ENCODE measurements at regions not wholly inside any gene's neighbourhood (a gene's known extent, or its start where the extent isn't known, plus 50 kb on each side); places are given as distances from the start of the nearest gene placed in this dataset.

GRCh38 chr1:208850442-208850841 is 606.3 kb upstream of the PLXNA2 start:
- TF ChIP-seq, protein P1, sequence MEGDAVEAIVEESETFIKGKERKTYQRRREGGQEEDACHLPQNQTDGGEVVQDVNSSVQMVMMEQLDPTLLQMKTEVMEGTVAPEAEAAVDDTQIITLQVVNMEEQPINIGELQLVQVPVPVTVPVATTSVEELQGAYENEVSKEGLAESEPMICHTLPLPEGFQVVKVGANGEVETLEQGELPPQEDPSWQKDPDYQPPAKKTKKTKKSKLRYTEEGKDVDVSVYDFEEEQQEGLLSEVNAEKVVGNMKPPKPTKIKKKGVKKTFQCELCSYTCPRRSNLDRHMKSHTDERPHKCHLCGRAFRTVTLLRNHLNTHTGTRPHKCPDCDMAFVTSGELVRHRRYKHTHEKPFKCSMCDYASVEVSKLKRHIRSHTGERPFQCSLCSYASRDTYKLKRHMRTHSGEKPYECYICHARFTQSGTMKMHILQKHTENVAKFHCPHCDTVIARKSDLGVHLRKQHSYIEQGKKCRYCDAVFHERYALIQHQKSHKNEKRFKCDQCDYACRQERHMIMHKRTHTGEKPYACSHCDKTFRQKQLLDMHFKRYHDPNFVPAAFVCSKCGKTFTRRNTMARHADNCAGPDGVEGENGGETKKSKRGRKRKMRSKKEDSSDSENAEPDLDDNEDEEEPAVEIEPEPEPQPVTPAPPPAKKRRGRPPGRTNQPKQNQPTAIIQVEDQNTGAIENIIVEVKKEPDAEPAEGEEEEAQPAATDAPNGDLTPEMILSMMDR (IDR thresholded peaks at IDR 0.05) = no peak
- TF ChIP-seq POLR2A (IDR thresholded peaks at IDR 0.05) = no peak

Measured in lower leg skin (tissue), 3 donors.